Activated CD4-positive, alpha-beta memory T cell treated with anti-CD3 and anti-CD28 coated beads, Interleukin-2, amount 10 ng/mL, durations not matched to agents 7 days and 5 days (primary cell): ENCODE measurements at regions not wholly inside any gene's neighbourhood (a gene's known extent, or its start where the extent isn't known, plus 50 kb on each side); places are given as distances from the start of the nearest gene placed in this dataset.
"Not testable (repeated sequence)": the region's sequence is repeated elsewhere in the genome, so short reads cannot be mapped to it uniquely, and the experiment has no call there.

Experiments
- CTCF ChIA-PET: fragments of 350-600 bp; sonication (Branson Sonifier 250); formaldehyde crosslinking; loops from one replicate; lab custom pipeline; 2021; ENCODE audit warnings: antibody characterized with exemption, inconsistent platforms; lab: Charles Lee
- POLR2A ChIA-PET: fragments of 350-600 bp; sonication (Branson Sonifier 250); formaldehyde crosslinking; loops from one replicate; lab custom pipeline; 2021; ENCODE audit warnings: antibody characterized with exemption; lab: Charles Lee
- DNase-seq: peaks from one replicate; pipeline ENCODE4 v3.0.0-alpha.2; 2020
- H3K27ac Mint-ChIP-seq: one replicate; pipeline ENCODE4 v1.8.0; 2021; ENCODE audit warnings: mild to moderate bottlenecking, mixed read lengths
- H3K27me3 Mint-ChIP-seq: one replicate; pipeline ENCODE4 v1.8.0; 2021; ENCODE audit warnings: mixed read lengths
- H3K36me3 Mint-ChIP-seq: one replicate; pipeline ENCODE4 v1.8.0; 2021; ENCODE audit warnings: low read depth, mixed read lengths
- H3K4me1 Mint-ChIP-seq: one replicate; pipeline ENCODE4 v1.8.0; 2021; ENCODE audit warnings: mixed read lengths
- H3K4me3 Mint-ChIP-seq: one replicate; pipeline ENCODE4 v1.8.0; 2021; ENCODE audit warnings: mild to moderate bottlenecking, mixed read lengths
- H3K9me3 Mint-ChIP-seq: one replicate; pipeline ENCODE4 v1.8.0; 2021; ENCODE audit warnings: mixed read lengths

DNA sequence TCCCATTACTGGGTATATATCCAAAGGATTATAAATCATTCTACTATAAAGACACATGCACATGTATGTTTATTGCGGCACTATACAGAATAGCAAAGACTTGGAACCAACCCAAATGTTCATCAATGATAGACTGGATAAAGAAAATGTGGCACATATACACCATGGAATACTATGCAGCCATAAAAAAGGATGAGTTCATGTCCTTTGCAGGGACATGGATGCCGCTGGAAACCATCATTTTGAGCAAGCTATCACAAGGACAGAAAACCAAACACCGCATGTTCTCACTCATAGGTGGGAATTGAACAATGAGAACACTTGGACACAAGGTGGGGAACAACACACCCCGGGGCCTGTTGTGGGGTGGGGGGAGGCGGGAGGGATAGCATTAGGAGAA is 57.0 kb upstream of the NEUROD1 start:
- H3K4me3 Mint-ChIP-seq, CTCF ChIA-PET, H3K4me1 Mint-ChIP-seq, DNase-seq, POLR2A ChIA-PET, H3K27ac Mint-ChIP-seq, H3K36me3 Mint-ChIP-seq, H3K9me3 Mint-ChIP-seq: not testable (repeated sequence)
- peaks cover 48% of the 10 kb centered on the region for H3K27me3 Mint-ChIP-seq

DNA sequence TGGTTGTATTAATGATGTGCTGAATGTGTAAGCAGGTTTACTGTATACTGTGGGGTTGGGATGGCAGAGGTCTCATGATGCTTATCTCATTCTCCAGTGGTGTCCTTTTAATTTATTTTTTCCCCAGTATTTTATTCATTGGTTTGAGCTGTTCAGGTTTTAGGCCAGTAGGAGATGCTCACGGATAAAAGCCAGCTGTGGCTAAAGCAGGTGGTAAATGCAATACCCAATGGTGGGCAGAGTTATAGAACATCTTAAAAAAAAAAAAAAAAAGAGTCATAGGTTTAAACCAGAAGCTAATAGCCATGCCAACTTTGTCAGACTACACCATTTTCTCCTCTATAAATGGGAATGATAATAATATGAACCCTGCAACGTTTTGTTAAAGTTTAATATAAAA is 57.8 kb upstream of the NEUROD1 start:
- ChIA-PET CTCF (interaction anchor here (0.8 to 0.9 kb wide), 2 partner anchors 66 to 337 kb away, joined by 3 to 4 read pairs; no protein-coding TSS in a partner anchor), POLR2A (no interaction called here)

DNA sequence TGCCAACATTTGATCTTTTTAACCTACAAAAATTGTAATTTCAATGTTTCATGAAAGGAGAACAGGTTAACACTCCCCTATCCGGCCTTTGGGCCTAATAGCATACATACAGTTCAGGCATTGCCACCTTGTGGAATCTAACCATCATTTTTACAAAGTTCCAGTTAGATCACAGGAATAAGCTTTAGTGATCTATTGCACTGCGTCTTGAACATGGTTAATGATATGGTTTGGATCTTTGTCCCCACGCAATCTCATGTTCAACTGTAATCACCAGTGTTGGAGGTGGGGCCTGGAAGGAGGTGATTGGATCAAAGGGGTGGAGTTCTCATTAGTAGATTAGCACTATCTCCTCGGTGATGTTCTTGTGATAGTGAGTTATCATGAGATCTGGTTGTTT is 58.2 kb upstream of the NEUROD1 start:
- H3K27ac Mint-ChIP-seq: no peak overlapping the region

More for the DNA sequence above, 57.8 kb upstream of the NEUROD1 start:
- H3K4me1 Mint-ChIP-seq: peaks cover 3% of the 10 kb centered on the region
- H3K27me3 Mint-ChIP-seq: peaks cover 45% of the 10 kb centered on the region
- H3K9me3 Mint-ChIP-seq: peaks cover 2% of the 10 kb centered on the region
- no peak for DNase-seq
- H3K4me3 Mint-ChIP-seq: no peak overlapping the region
- no peak overlapping the region for H3K27ac Mint-ChIP-seq
- no peaks in the 10 kb centered on the region for H3K36me3 Mint-ChIP-seq

DNA sequence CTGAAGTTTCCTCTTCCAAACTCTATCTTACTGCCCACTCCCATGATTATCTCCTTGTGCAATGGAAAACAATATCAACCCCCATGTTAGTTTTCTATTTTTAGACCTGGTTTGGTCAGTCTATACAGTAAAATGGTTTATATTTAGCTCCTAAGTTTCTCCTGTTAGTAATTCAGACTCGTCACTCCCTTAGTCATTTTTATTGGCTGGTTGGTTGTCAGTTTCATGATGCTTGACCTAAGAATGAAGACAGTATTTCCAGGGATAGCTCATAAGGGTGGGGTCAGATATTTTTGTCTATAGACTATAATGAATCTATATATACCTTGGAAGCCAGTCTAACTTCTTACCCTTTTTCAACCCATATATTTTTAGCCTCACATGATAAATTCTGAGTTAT is 61.4 kb upstream of the NEUROD1 start:
- no peak overlapping the region for H3K4me3 Mint-ChIP-seq
- H3K27ac Mint-ChIP-seq: no peak overlapping the region
- H3K4me1 Mint-ChIP-seq: peaks cover 3% of the 10 kb centered on the region
- DNase-seq: no peak
- no peaks in the 10 kb centered on the region for H3K36me3 Mint-ChIP-seq
- H3K27me3 Mint-ChIP-seq: peaks cover 23% of the 10 kb centered on the region
- CTCF ChIA-PET: interaction anchor here (0.9 to 2.1 kb wide), 6 partner anchors 9 to 336 kb away, joined by 3 to 9 read pairs (median 3); no protein-coding TSS in a partner anchor
- POLR2A ChIA-PET: no interaction called here
- no peaks in the 10 kb centered on the region for H3K9me3 Mint-ChIP-seq

More for the DNA sequence above, 58.2 kb upstream of the NEUROD1 start:
- POLR2A ChIA-PET: no interaction called here
- Mint-ChIP-seq H3K4me3 (no peak overlapping the region), H3K4me1 (peaks cover 3% of the 10 kb centered on the region), H3K36me3 (no peaks in the 10 kb centered on the region), H3K27me3 (peaks cover 41% of the 10 kb centered on the region), H3K9me3 (no peaks in the 10 kb centered on the region)
- CTCF ChIA-PET: interaction anchor here (0.8 to 0.9 kb wide), 2 partner anchors 66 to 337 kb away, joined by 3 to 4 read pairs; no protein-coding TSS in a partner anchor
- no peak for DNase-seq

DNA sequence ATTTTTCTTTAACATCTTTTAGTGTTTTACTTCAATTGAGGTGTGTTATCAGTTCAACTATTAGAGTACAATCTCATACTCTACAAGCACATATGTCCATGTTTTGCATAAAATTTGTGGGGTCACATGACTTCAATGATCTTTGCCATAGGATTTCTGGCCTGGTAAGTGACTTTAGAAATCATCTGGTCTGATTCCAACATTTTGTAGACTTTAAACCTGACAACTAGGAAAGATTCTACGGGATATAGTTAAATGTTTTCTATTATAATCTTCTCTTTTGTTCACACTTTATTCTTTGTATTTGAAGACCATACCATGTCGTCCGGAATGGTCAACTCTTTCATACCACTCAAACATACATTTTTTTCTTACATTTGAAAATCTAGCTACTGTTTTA is 62.0 kb upstream of the NEUROD1 start:
- CTCF ChIA-PET: interaction anchor here (0.8 to 2.1 kb wide), 15 partner anchors 13 to 444 kb away, joined by 3 to 10 read pairs (median 5); no protein-coding TSS in a partner anchor
- Mint-ChIP-seq H3K4me1 (peaks cover 3% of the 10 kb centered on the region), H3K4me3 (no peak overlapping the region), H3K27ac (no peak overlapping the region), H3K27me3 (peaks cover 26% of the 10 kb centered on the region), H3K36me3 (no peaks in the 10 kb centered on the region), H3K9me3 (no peaks in the 10 kb centered on the region)
- POLR2A ChIA-PET: no interaction called here
- DNase-seq: no peak

DNA sequence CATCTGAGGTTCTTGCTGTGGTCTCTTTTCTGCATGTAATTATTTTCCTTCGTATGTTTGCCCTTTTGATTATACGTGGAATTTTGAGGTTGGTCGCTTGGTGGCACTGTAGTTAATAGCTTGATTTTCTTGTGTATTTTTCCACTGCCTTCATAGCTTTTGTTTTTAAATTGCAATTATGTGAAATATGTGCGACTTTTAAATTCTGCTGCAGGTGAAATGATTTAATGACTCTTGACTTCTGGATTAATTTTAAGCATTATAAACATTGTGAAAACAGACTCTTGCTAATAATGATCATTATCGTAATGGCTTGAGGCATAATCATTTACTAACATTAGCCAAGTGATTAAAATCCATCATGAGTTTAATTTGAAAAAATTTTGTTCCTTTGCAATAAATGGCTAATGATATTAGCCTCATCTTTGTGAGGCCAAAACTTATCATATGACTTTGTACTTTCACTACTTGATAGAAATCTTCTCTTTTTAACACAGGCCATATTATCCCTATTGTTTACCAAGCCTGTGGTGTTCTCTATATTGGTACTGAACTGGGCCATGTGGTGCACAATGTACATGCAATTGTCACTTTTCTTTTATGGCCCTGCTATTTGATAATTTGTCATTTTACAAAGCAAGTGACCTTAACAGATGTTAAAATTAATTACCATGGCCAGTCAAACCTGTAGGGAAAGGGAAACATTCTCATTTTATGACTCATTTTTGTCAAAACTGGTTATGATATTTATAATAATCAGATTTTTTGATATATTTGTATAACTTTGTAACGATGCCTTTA is 62.8 kb upstream of the NEUROD1 start:
- peak; percentile 35 for DNase-seq
- H3K27ac Mint-ChIP-seq: no peak overlapping the region
- peaks cover 3% of the 10 kb centered on the region for H3K4me1 Mint-ChIP-seq
- H3K36me3 Mint-ChIP-seq: no peaks in the 10 kb centered on the region
- POLR2A ChIA-PET: no interaction called here
- H3K27me3 Mint-ChIP-seq: peaks cover 32% of the 10 kb centered on the region
- no peaks in the 10 kb centered on the region for H3K9me3 Mint-ChIP-seq
- no peak overlapping the region for H3K4me3 Mint-ChIP-seq
- CTCF ChIA-PET: interaction anchor here (0.5 to 2.1 kb wide), 17 partner anchors 12 to 1114 kb away, joined by 3 to 10 read pairs (median 4); no protein-coding TSS in a partner anchor

DNA sequence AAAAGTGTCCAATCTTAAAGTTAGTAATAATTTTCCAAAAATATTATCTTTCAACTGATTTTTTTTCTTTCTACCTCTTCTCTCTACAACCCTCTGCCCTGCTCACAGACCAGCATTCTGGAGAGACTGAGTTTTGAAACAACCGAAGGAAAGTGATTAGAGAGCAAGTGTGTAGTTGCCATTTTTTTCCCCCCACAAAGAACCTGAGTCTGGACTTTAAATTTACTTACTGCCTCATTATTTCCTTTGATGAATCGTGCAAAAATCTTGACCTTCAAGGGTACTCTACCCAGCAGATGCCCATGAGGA is 63.4 kb upstream of the NEUROD1 start:
- Mint-ChIP-seq H3K36me3 (no peaks in the 10 kb centered on the region), H3K4me1 (peaks cover 3% of the 10 kb centered on the region), H3K27ac (no peak overlapping the region), H3K27me3 (peaks cover 36% of the 10 kb centered on the region), H3K9me3 (no peaks in the 10 kb centered on the region), H3K4me3 (no peak overlapping the region)
- DNase-seq: no peak
- ChIA-PET CTCF (no interaction called here), POLR2A (no interaction called here)

DNA sequence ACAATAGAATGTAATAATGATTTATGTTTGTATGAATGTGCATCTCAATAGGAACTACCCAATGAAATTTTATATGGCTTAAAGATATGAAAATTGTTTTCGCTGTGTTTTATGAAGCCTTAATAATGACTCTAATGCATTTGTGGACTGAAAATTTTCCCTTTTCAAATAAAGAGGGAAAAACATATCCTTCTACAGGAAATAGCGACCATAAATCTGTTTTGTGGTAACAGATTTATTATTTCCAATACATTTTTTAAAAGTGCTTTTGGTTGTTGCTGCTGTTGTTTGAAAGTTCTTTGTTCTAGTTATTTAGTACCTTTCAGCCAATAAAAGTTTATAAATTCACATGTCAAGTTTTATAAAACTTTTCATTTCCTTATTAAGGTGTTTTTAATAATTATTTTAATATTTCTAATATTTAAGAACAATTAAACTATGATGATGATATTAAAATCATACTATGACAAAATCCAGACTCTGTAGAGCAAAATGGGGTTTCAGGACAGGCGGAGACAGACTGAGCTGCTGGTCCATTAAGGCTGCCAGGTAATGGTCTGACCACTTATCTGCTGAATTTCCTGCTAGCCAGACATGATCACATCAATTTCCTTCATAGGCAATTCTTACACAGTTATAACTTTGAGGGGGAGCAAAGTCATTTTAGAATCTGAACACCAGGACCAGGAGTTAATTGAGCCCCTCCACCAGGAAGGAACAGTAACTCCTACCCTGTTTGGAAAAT is 65.7 kb upstream of the NEUROD1 start:
- H3K27me3 Mint-ChIP-seq: peaks cover 38% of the 10 kb centered on the region
- no peaks in the 10 kb centered on the region for H3K36me3 Mint-ChIP-seq
- CTCF ChIA-PET: no interaction called here
- H3K27ac Mint-ChIP-seq: no peak overlapping the region
- POLR2A ChIA-PET: no interaction called here
- DNase-seq: no peak
- no peaks in the 10 kb centered on the region for H3K9me3 Mint-ChIP-seq
- H3K4me1 Mint-ChIP-seq: peaks cover 3% of the 10 kb centered on the region
- H3K4me3 Mint-ChIP-seq: no peak overlapping the region

DNA sequence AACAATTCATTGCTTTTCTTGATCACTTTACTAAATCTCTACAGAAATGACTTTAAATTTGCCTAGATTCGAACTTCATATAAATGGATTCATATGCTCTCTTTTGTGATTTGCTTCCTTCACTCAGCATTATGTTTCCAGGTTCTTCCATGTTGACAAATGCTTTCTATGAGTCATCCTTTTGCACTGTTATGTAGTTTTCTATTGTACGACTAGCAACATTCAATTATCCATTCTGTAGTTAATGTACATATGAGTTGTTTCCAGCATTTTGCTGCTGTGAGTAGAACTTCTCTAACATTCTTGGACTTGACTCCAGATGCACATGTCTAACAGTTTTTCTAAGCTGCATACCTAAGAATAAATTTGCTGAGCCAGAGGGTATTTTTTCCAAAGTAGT is 66.5 kb upstream of the NEUROD1 start:
- POLR2A ChIA-PET: no interaction called here
- no peaks in the 10 kb centered on the region for H3K36me3 Mint-ChIP-seq
- CTCF ChIA-PET: no interaction called here

DNA sequence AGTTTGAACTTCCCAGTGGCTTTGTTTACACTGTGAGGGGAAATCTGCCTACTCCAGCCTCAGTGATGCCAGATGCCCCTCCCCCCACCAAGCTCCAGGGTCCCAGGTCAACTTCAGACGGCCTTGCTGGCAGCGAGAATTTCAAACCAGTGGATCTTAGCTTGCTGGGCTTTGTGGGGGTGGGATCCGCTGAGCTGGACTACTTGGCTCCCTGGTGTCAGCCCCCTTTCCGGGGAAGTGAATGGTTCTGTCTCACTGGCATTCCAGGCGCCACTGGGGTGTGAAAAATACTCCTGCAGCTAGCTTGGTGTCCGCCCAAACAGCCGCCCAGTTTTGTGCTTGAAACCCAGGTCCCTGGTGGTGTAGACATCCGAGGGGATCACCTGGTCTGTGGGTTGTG is 70.0 kb upstream of the NEUROD1 start:
- CTCF ChIA-PET: interaction anchor here (0.6 to 1.2 kb wide), 2 partner anchors 35 to 1274 kb away, joined by 3 read pairs; no protein-coding TSS in a partner anchor
- no peaks in the 10 kb centered on the region for H3K36me3 Mint-ChIP-seq

More for the DNA sequence above, 66.5 kb upstream of the NEUROD1 start:
- no peaks in the 10 kb centered on the region for H3K9me3 Mint-ChIP-seq
- no peak overlapping the region for H3K27ac Mint-ChIP-seq
- peaks cover 3% of the 10 kb centered on the region for H3K4me1 Mint-ChIP-seq
- no peak overlapping the region for H3K4me3 Mint-ChIP-seq
- DNase-seq: no peak
- peaks cover 38% of the 10 kb centered on the region for H3K27me3 Mint-ChIP-seq

DNA sequence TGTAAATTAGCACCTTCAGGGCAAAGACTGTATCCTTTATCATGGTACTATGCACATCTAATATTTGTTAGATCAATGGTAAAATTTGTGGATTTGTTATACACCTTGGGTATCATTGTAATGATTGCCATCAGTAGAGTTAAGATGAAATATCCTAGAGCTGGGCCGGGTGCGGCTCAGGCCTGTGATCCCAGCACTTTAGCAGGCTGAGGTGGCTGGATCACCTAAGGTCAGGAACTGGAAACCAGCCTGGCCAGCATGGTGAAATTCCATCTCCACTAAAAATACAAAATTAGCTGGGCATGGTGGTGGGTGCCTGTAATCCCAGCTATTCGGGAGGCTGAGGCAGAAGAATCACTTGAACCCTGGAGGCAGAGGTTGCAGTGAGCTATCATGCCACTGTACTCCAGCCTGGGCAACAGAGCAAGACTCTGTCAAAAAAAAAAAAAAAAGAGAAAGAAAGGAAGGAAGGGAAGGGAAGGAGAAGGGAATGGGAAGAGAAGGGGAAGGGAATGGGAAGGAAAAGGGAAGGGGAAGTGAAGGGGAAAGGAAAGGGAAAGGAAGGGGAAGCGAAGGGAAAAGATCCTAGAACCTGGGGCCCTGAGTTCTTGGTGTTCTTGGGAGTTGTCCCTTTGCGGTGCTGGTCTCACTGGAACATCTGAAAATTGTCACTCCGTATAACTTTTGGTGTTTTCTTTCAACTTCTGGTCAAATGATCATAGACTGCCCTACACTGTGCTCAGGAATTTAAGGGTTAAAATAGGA is 71.1 kb upstream of the NEUROD1 start:
- H3K4me1 Mint-ChIP-seq: no peaks in the 10 kb centered on the region
- no peak for DNase-seq
- ChIA-PET CTCF (no interaction called here), POLR2A (no interaction called here)
- H3K27me3 Mint-ChIP-seq: peaks cover 67% of the 10 kb centered on the region
- H3K4me3 Mint-ChIP-seq: no peak overlapping the region
- H3K36me3 Mint-ChIP-seq: no peaks in the 10 kb centered on the region
- H3K27ac Mint-ChIP-seq: no peak overlapping the region
- no peaks in the 10 kb centered on the region for H3K9me3 Mint-ChIP-seq

More for the DNA sequence above, 70.0 kb upstream of the NEUROD1 start:
- H3K9me3 Mint-ChIP-seq: no peaks in the 10 kb centered on the region
- peaks cover 58% of the 10 kb centered on the region for H3K27me3 Mint-ChIP-seq
- no peak overlapping the region for H3K27ac Mint-ChIP-seq
- DNase-seq: no peak
- H3K4me3 Mint-ChIP-seq: no peak overlapping the region
- POLR2A ChIA-PET: no interaction called here
- H3K4me1 Mint-ChIP-seq: no peaks in the 10 kb centered on the region

DNA sequence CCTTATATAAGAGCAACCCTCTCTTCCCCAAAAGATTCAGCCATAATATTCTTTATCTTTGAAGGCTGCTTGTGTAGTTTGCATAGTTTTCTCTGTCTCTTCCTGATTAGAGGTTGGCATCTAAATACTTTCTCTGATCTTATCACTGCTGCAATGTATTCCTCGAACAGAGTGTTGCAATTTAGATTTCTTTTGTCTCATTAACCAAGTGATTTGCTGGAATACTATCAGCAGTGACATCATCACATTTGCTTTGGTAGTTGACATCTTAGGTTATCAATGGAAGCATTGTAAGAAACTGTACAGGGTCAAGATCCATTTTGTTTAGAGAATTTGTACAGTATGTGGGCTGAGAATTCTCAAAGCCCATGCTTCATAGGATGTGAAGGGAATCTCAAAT is 72.0 kb upstream of the NEUROD1 start:
- Mint-ChIP-seq H3K9me3 (no peaks in the 10 kb centered on the region), H3K27ac (no peak overlapping the region), H3K4me1 (no peaks in the 10 kb centered on the region), H3K27me3 (peaks cover 61% of the 10 kb centered on the region), H3K4me3 (no peak overlapping the region), H3K36me3 (no peaks in the 10 kb centered on the region)
- ChIA-PET CTCF (no interaction called here), POLR2A (no interaction called here)
- DNase-seq: no peak

DNA sequence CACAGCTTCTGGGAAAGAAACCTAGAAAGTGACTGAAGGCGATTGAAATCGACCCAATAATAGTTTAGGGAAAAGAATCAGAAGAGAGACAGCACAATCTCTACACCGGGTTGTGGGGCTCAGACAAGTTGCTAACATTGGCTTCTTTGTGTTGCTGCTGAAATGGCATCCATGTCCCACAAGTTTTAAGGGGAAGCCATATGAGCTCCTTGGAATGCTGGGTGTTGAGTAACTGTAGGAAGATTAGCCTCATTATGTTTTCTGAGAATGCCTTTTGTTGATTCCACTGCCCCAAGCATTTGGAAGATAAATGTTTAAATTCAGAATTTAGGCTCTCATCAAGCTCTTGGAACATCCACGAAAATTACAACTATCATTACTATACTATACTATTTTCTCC is 73.4 kb upstream of the NEUROD1 start:
- Mint-ChIP-seq H3K36me3 (no peaks in the 10 kb centered on the region), H3K4me1 (no peaks in the 10 kb centered on the region), H3K27ac (no peak overlapping the region), H3K27me3 (peaks cover 50% of the 10 kb centered on the region), H3K9me3 (no peaks in the 10 kb centered on the region), H3K4me3 (no peak overlapping the region)
- POLR2A ChIA-PET: no interaction called here
- CTCF ChIA-PET: no interaction called here
- DNase-seq: no peak
